ENCODE measurements at regions not wholly inside any gene's neighbourhood (a gene's known extent, or its start where the extent isn't known, plus 50 kb on each side); places are given as distances from the start of the nearest gene placed in this dataset.

GRCh38 chr20:10771435-10772140 is 97.8 kb upstream of the JAG1 start:
- no peak for DNase-seq

- DNase-seq = no peak
Measured at GRCh38 chr20:10774357-10774943, 100.7 kb upstream of the JAG1 start.

- no peak for DNase-seq
Measured at GRCh38 chr20:10777710-10778109, 103.9 kb upstream of the JAG1 start.

DNA sequence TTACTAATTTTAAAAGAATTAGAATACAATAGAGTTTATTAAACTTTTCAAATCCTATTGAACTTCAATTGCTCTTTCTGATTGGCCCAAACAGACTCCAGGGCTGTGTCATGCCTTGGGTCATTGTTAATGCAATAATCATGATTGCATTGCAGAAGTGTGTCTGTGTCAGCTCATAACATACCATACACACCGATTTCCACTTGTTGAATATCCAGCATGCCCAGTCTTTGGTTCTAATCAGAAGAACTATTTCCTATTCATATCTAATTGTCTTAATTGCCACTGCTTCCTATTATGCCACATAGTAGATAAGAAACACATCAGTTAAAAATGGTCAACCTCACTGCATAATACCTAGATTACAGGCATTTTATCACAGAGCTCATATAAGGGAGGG is 106.1 kb upstream of the JAG1 start:
- DNase-seq = no peak

GRCh38 chr20:10780901-10781300 is 107.1 kb upstream of the JAG1 start:
- no peak for DNase-seq

GRCh38 chr20:10781526-10781925 is 107.7 kb upstream of the JAG1 start:
- DNase-seq = no peak

GRCh38 chr20:10783707-10784553 is 110.1 kb upstream of the JAG1 start:
- DNase-seq = no peak

DNA sequence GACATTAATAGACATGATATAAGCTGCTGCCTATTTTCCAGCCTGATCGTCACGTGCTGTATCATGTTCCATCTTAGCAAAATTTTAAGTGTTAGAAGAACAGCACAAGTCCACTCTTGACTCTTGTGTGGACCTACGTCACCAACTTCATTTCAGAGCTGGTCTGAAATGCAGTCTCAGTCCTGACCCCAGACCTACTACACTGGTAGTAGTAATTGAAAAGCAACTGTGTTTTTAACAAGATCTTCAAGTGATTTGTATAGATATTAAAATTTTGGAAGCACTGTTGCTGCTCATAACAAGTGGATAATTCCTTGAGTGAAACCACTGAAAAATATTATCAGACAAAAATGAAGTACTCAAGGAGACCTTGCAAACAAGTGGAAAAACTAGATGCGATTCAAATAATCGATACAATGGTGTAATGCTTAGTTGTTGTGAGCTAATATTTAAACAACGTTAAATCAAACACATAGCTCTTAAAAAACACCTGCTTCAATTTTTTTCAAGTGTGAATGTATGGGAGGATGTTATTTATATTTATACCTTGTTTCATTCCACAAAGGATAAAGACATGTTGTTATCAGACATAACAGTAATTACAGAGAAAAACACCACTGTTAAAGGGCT is 110.9 kb upstream of the JAG1 start:
- no peak for DNase-seq

GRCh38 chr20:10786678-10787077 is 112.9 kb upstream of the JAG1 start:
- DNase-seq = no peak

- no peak for DNase-seq
Measured at GRCh38 chr20:10788055-10788454, 114.3 kb upstream of the JAG1 start.

- no peak for DNase-seq
Measured at GRCh38 chr20:10788877-10789276, 115.1 kb upstream of the JAG1 start.

GRCh38 chr20:10789386-10789785 is 115.6 kb upstream of the JAG1 start:
- no peak for DNase-seq

DNA sequence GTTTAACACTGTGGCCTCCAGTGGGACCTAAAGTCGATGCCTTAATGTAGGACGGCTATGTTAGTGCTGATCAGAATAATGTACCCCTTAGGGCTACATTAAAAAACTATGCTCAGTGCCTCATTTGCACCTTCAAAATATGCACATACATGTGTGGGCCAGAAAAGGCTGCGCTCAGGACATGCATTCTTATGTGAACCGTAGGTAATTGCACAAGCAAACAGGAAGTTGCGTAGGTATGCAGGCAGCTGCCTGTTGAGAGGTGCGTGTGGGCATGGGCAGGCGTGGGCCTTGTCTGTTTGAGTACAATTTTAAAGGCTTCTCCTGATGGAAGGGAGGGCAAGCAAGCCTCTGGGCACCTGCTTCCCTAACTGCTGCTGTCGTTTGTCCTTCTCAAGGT is 116.2 kb upstream of the JAG1 start:
- no peak for DNase-seq

DNA sequence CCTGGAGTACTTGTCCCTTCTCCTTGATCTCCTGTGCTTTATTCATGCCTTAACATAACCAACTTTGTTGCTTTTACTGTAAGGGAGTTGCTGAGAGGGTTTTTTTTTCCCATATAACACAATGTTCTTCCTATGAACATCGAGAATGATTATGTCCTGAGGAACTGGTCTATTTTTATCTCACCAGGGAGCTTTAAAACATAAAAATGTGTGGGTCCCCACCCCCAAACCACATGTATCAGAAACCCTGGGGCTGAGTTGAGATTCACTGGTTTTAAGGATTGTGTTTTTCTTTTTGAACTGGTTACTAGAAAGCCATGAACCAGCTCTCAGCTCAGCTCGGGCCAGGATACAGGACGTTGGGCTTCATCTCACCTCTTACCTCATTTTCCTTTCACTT is 118.5 kb upstream of the JAG1 start:
- DNase-seq = no peak

- DNase-seq = peak; percentile 76
Measured at GRCh38 chr20:10793766-10794165, 120.0 kb upstream of the JAG1 start.

DNA sequence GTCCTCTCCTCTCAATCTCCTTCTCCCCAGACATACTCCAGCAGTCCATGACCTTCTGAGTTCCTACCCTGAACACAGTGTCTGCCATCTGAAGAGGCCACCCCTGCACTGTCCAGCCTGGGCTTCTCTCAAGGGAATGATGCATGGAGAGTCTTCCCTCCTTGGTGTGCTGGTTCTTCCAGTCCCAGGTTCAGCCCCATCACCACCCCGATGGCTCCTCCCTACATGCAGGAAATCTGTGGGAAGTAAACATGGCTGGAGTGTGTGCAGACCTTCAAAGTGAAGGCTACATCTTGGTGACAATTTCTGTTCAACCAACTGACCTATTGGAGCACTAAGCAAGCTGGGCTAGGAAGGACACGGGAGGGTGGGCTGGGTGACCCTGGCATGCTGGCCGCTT is 121.0 kb upstream of the JAG1 start:
- no peak for DNase-seq

DNA sequence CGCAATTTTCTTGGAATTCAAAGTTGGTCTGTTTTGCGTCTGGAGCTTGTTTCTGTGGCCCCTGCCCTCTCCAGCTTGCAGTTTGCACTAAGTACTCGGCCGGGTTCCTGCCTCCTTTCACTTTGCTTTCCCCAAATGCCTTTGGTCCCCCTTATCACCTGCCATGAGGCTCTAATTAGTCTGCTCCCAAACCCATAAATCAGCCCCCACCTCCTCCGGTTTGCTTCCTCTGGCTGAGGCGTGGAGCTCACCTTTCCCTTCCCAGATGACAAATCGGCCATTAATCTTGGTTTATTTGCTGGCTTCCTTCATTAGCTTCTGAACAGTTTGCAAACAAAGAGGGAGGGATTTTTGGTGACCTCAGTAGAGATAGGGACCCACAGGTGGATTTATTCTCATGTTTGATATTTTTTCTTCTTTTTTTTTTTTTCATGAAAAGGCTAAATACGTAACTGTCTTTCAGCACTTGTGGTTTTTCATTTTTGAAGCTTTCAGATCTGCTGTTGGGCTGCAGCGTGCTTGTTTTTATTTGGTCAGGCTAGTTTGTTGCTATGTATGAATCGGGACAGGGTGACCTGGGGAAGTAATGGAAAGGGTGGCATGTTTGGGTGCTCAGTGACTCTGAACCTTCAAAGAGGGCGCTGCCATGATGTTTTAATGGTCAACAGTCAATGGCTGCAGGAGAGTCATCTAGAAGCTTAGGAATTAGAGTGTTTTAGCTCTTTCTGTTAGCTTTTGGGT is 121.7 kb upstream of the JAG1 start:
- peak; percentile 20 for DNase-seq

DNA sequence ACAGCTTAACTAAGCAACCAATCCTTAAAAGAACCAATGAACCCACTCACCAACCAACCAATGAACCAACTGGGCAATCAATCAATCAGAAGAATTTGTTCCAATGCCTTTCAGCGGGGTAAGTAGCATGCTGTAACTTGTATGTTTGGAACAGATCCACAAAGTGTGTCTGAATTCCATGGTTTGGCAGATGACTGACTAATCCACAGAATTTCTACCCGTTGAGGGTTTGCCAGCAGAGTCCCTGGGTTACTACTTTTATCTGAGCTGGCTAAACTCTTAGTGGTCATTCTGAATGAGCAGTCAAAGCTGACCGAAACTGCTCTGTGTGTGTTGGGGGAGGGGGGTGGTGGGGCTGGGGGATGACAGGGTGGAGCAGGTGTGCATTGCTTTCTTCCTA is 125.0 kb upstream of the JAG1 start:
- no peak for DNase-seq

DNA sequence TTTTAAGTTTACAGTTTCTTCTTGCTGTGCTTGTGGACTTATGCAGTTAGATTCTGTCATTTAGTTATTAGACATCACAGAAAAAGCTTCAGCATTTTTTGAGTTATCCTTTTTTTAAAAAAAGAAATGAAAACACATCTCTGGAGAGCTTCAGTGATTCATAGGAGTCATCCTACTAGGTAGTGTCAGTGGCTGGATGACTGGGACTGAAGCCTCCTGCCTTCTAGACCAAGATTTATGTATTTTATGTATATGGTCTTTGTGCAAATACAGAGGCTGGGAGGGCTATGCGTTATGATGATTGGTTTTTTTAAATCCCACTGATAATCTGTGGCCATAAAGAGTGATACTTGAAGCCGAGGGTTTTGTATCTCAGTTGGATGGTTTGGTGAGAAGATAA is 125.9 kb upstream of the JAG1 start:
- no peak for DNase-seq

DNA sequence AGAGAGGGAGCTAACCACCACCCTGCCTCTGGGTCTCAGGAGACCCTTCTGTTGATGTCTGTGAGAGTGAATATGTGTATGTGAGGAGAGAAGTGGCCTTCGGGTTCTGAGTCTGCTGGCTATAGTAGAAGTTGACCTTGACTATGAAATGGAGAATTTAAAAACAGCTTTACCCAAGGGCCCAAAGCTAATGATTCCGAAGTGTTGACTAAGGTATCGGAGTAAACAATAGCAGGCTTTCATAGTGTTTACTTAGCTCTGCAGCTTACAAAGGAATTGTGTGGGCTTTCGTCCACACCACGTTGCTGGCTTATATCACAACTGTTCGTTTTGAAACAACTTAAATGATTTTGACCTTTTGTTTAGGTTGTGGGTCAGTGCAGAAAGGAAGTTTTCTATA is 126.5 kb upstream of the JAG1 start:
- DNase-seq = peak; percentile 66

DNA sequence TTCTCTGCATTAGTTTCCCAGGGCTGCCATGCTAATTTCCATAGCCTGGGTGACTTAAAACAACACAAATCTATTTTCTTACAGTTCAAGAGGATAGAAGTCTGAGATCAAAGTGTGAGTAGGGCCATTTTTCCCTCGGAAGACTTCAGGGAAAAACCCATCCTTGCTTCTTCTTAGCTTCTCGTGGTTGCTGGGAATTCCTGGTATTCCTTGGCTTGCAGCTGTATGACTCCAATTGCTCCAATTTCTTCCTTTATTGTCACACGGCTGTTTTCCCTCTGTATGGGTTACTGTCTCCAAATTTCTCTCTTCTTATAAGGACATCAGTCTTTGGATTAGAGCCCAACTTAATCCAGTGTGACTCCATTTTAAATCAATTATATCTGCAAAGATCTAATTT is 128.4 kb upstream of the JAG1 start:
- no peak for DNase-seq

- DNase-seq = no peak
Measured at GRCh38 chr20:10805764-10806163, 132.0 kb upstream of the JAG1 start.

GRCh38 chr20:10806539-10806938 is 132.7 kb upstream of the JAG1 start:
- DNase-seq = no peak

Measured in NCI-H2029 treated with DMSO at 0.1 percent for 48 hours (cell line).